ENCODE measurements at regions not wholly inside any gene's neighbourhood (a gene's known extent, or its start where the extent isn't known, plus 50 kb on each side); places are given as distances from the start of the nearest gene placed in this dataset.

GRCh38 chrX:20414066-20414465 lies 147.4 kb upstream of the RPS6KA3 start:
- TF ChIP-seq, protein P1, sequence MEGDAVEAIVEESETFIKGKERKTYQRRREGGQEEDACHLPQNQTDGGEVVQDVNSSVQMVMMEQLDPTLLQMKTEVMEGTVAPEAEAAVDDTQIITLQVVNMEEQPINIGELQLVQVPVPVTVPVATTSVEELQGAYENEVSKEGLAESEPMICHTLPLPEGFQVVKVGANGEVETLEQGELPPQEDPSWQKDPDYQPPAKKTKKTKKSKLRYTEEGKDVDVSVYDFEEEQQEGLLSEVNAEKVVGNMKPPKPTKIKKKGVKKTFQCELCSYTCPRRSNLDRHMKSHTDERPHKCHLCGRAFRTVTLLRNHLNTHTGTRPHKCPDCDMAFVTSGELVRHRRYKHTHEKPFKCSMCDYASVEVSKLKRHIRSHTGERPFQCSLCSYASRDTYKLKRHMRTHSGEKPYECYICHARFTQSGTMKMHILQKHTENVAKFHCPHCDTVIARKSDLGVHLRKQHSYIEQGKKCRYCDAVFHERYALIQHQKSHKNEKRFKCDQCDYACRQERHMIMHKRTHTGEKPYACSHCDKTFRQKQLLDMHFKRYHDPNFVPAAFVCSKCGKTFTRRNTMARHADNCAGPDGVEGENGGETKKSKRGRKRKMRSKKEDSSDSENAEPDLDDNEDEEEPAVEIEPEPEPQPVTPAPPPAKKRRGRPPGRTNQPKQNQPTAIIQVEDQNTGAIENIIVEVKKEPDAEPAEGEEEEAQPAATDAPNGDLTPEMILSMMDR (conservative IDR thresholded peaks at IDR 0.05) = no peak
- TF ChIP-seq ZFX (IDR thresholded peaks at IDR 0.05) = no peak
